K562 (cell line): ENCODE measurements at regions not wholly inside any gene's neighbourhood (a gene's known extent, or its start where the extent isn't known, plus 50 kb on each side); places are given as distances from the start of the nearest gene placed in this dataset.

Experiments used
- ATAC-seq: fragments of 200-7000 bp; cut with Tn5 transposase; 3 replicates; pipeline ENCODE4 v1.9.1; 2020; ENCODE audit warnings: moderate library complexity
- BruUV-seq: library from RNA; stranded (reverse); fragments of 400-500 nt; replicated peaks from 2 replicates; lab custom pipeline; 2021; lab: Mats Ljungman, UMichigan
- CTCF ChIA-PET: fragments of 300-600 bp; formaldehyde crosslinking; extraction: SDS; loops from one replicate; lab custom pipeline; 2021; ENCODE audit warnings: low intra/inter-chr PET ratio; lab: Yijun Ruan, JAX
- POLR2A ChIA-PET: fragments of 300-600, 350-650 bp; sonication (Branson Sonifier 250); formaldehyde crosslinking; extraction: SDS; loops from one replicate; lab custom pipeline; 2021; ENCODE audit warnings: antibody characterized with exemption, inconsistent platforms; lab: Yijun Ruan, JAX
- DNase-seq, 4 experiments: peaks; one replicate each; pipeline versions ENCODE4 v3.0.0 to v3.0.0-alpha.2; 2011 to 2018; ENCODE audit warnings: low spot score in 3 of 4, mixed read lengths in 3 of 4; ENCODE audit errors: extremely low read depth in 1 of 4
- FAIRE-seq: peaks from 2 replicates; lab custom pipeline; 2011; peaks lifted over from hg19 to GRCh38; lab: Jason Lieb, UNC
- H2AFZ ChIP-seq: 2 replicates; pipeline ENCODE4 v1.6.0; 2011; ENCODE audit warnings: low read depth, low read length, control low read depth, inconsistent platforms
- H3K27ac ChIP-seq: fragments of 200-600 bp; 3 replicates; pipeline ENCODE4 v1.8.0; 2011; ENCODE audit warnings: low read depth, mild to moderate bottlenecking, control low read depth, inconsistent platforms, low read length, moderate library complexity, mixed read lengths; ENCODE audit errors: extremely low read depth
- H3K27me3 ChIP-seq, 2 experiments: fragments of 300-600 bp in 1 of 2; 2 replicates in 1 of 2; 3 replicates in 1 of 2; pipeline versions ENCODE4 v1.6.0 to v1.8.0; 2011; ENCODE audit warnings: inconsistent platforms in 2 of 2, low read length in 2 of 2, mild to moderate bottlenecking in 1 of 2, mixed read lengths in 1 of 2, moderate library complexity in 1 of 2; ENCODE audit not compliant: control insufficient read depth in 2 of 2, insufficient read depth in 2 of 2
- H3K36me3 ChIP-seq: fragments of 300-600 bp; 3 replicates; pipeline ENCODE4 v1.8.0; 2011; ENCODE audit warnings: mild to moderate bottlenecking, low read length, inconsistent platforms; ENCODE audit not compliant: control insufficient read depth, insufficient read depth
- H3K4me1 ChIP-seq, 2 experiments: fragments of 200-600 bp in 1 of 2; replicated peaks in 1 of 2; 2 replicates in 1 of 2; 3 replicates in 1 of 2; pipeline versions ENCODE4 v1.5.1 to v1.8.0; 2011; ENCODE audit warnings: inconsistent platforms in 2 of 2, low read length in 2 of 2, mild to moderate bottlenecking in 1 of 2, mixed read lengths in 1 of 2, moderate library complexity in 1 of 2; ENCODE audit not compliant: control insufficient read depth in 2 of 2, insufficient read depth in 2 of 2
- H3K4me2 ChIP-seq: 2 replicates; pipeline ENCODE4 v1.6.1; 2011; ENCODE audit warnings: low read length, control low read depth, inconsistent platforms, mixed read lengths; ENCODE audit not compliant: insufficient read depth
- H3K4me3 ChIP-seq: fragments of 200-600 bp; sonication (generic), shearing (Covaris generic); 2 replicates; pipeline ENCODE4 v1.5.1; 2016; ENCODE audit warnings: control low read depth, inconsistent platforms
- H3K79me2 ChIP-seq: fragments of 200-600 bp; 3 replicates; pipeline ENCODE4 v1.8.0; 2011; ENCODE audit warnings: low read length, inconsistent platforms; ENCODE audit not compliant: control insufficient read depth, insufficient read depth
- H3K9ac ChIP-seq, 2 experiments: 2 replicates each; pipeline versions ENCODE4 v1.6.0 to v1.6.1; 2011; ENCODE audit warnings: low read depth in 2 of 2, low read length in 2 of 2, control low read depth in 1 of 2, inconsistent platforms in 1 of 2, mild to moderate bottlenecking in 1 of 2, mixed read lengths in 1 of 2; ENCODE audit not compliant: insufficient read depth in 1 of 2
- H3K9me1 ChIP-seq: one replicate; pipeline ENCODE4 v1.6.0; 2011; ENCODE audit warnings: inconsistent platforms, mild to moderate bottlenecking, low read length, moderate library complexity; ENCODE audit not compliant: control insufficient read depth, insufficient read depth
- H3K9me3 ChIP-seq: replicated peaks from 2 replicates; pipeline ENCODE4 v1.5.1; 2011; ENCODE audit warnings: low read depth, low read length, inconsistent platforms; ENCODE audit not compliant: control insufficient read depth, insufficient read depth
- H4K20me1 ChIP-seq: replicated peaks from 2 replicates; pipeline ENCODE4 v1.6.1; 2011; ENCODE audit warnings: low read length, inconsistent platforms, mixed read lengths; ENCODE audit not compliant: control insufficient read depth, insufficient read depth
- CBFB ChIP-seq: sonication (generic); formaldehyde crosslinking; IDR thresholded peaks from 2 replicates; pipeline ENCODE4 v1.4.0; 2020; ENCODE audit warnings: mild to moderate bottlenecking, missing genetic modification reagents
- ETS2 ChIP-seq: IDR thresholded peaks from 2 replicates; pipeline ENCODE4 v1.6.1; 2016; ENCODE audit warnings: borderline replicate concordance, missing genetic modification characterization, mild to moderate bottlenecking, moderate library complexity, missing compliant biosample characterization; ENCODE audit not compliant: poor library complexity, severe bottlenecking
- NR2C2 ChIP-seq, 2 experiments: fragments of 200-800 bp in 1 of 2; sonication (Bioruptor generic) in 1 of 2; sonication (generic) in 1 of 2; formaldehyde crosslinking in 1 of 2; IDR thresholded peaks; 2 replicates each; pipeline versions ENCODE4 v1.6.1 to v1.8.0; 2016 to 2022; ENCODE audit warnings: mild to moderate bottlenecking in 1 of 2, missing compliant biosample characterization in 1 of 2, missing genetic modification characterization in 1 of 2, missing genetic modification reagents in 1 of 2
- POU5F1 ChIP-seq: fragments of 150-350 bp; IDR thresholded peaks from 2 replicates; pipeline ENCODE4 v1.6.1; 2014; ENCODE audit warnings: borderline replicate concordance, low read length, low read depth, mild to moderate bottlenecking; ENCODE audit not compliant: partially characterized antibody
- STAG1 ChIP-seq: sonication (generic); formaldehyde crosslinking; IDR thresholded peaks from 2 replicates; pipeline ENCODE4 v1.5.0; 2020; ENCODE audit warnings: missing genetic modification reagents, borderline replicate concordance
- TCFL5 ChIP-seq: fragments of 250-450 bp; sonication (Bioruptor Pico); conservative IDR thresholded peaks from 2 replicates; pipeline ENCODE4 v1.6.1; 2021; ENCODE audit warnings: mild to moderate bottlenecking, moderate library complexity, matching md5 sums
- ZNF165 ChIP-seq: fragments of 250-450 bp; sonication (Bioruptor Pico); IDR thresholded peaks from 2 replicates; pipeline ENCODE4 v1.4.0; 2020; ENCODE audit warnings: borderline replicate concordance
- ZNF696 ChIP-seq: fragments of 250-450 bp; sonication (Bioruptor Pico); conservative IDR thresholded peaks from 2 replicates; pipeline ENCODE4 v1.4.0; 2020; ENCODE audit warnings: mild to moderate bottlenecking, moderate library complexity
- ZSCAN29 ChIP-seq: fragments of 450-650 bp; IDR thresholded peaks from 2 replicates; pipeline ENCODE4 v1.6.1; 2017
- WGBS: fragments of 100-300 bp; shearing (Covaris generic); methylation state at CpG from one replicate; pipeline ENCODE4 v1.1.6; 2016; ENCODE audit warnings: low coverage, mixed read lengths; ENCODE audit not compliant: insufficient coverage; ENCODE audit errors: missing lambda C conversion rate; 5-methylcytosine and 5-hydroxymethylcytosine counted together
- in situ Hi-C: fragments of 300-500 bp; cut with MboI; formaldehyde crosslinking; loops from 4 replicates; pipeline ENCODE4 v1.15.0; 2018; ENCODE audit warnings: inconsistent platforms, mixed read lengths
- intact Hi-C: fragments of 100-400 bp; cut with micrococcal nuclease; formaldehyde crosslinking; loops from 2 replicates; pipeline ENCODE4 v1.14.2; 2022
- TF ChIP-seq, protein P1 (sequence below): fragments of 450-650 bp; formaldehyde crosslinking; IDR thresholded peaks from 2 replicates; pipeline ENCODE4 v1.4.0; 2022; ENCODE audit warnings: missing genetic modification characterization

DNA sequence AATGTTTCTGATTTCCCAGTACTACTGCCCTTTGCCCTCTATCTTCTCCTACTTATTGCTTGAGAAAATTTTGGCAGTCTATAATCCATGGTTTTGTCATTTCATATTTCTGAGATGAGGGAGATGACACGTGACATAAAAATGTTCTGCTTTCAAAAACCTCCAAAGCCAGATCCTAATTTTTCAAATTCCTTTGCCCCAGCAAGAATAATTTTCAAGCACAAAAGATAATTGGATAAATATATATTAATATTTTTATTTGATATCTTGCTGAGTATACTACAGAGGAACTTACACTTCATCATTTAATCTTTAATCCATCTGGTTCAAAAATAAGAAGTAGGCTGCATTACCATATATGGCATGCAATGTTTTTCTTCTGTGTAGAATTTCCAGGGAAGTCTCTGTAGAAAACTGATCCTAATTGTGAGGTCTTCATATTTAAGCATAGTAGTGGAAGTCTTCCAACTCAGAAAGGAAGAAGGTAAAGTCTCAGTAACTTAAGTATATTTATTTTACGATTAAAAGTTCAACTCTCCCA is 1738.8 kb downstream of the EFNA5 start:
- CTCF ChIA-PET, result no interaction called here
- Histone ChIP-seq H4K20me1 (no peaks in the 10 kb centered on the region), H3K9me1 (no peaks in the 10 kb centered on the region), H3K36me3 (no peaks in the 10 kb centered on the region), H3K4me1 (no peaks in the 10 kb centered on the region), H2AFZ (no peak overlapping the region), H3K79me2 (no peaks in the 10 kb centered on the region), H3K4me3 (no peak overlapping the region), H3K9ac (no peak overlapping the region), H3K27me3 (no peaks in the 10 kb centered on the region), H3K27ac (no peak overlapping the region), H3K4me2 (no peak overlapping the region), H3K9me3 (no peaks in the 10 kb centered on the region)
- FAIRE-seq (no peak), DNase-seq (no peak), ATAC-seq (no peak)
- in situ Hi-C loops (no loop called here), intact Hi-C loops (no loop called here)
- no TSS peak for BruUV-seq
- POLR2A ChIA-PET, result no interaction called here
- TF ChIP-seq ZNF165 (CRISPR knock-in tag) (no peak), ETS2 (no peak), STAG1 (CRISPR knock-in tag) (no peak), ZSCAN29 (no peak), NR2C2 (CRISPR knock-in tag; IDR thresholded peaks at IDR 0.05) (no peak), NR2C2 (tag; IDR thresholded peaks at IDR 0.05) (no peak), ZNF696 (CRISPR knock-in tag) (no peak), POU5F1 (no peak), TCFL5 (no peak), CBFB (CRISPR knock-in tag) (no peak)
- TF ChIP-seq, protein P1, sequence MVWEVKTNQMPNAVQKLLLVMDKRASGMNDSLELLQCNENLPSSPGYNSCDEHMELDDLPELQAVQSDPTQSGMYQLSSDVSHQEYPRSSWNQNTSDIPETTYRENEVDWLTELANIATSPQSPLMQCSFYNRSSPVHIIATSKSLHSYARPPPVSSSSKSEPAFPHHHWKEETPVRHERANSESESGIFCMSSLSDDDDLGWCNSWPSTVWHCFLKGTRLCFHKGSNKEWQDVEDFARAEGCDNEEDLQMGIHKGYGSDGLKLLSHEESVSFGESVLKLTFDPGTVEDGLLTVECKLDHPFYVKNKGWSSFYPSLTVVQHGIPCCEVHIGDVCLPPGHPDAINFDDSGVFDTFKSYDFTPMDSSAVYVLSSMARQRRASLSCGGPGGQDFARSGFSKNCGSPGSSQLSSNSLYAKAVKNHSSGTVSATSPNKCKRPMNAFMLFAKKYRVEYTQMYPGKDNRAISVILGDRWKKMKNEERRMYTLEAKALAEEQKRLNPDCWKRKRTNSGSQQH, result no peak
- WGBS, result 3% methylated on average over 2 of the region's 2 CpGs
